NCI-H2029 treated with DMSO at 0.1 percent for 48 hours (cell line): ENCODE measurements at regions not wholly inside any gene's neighbourhood (a gene's known extent, or its start where the extent isn't known, plus 50 kb on each side); places are given as distances from the start of the nearest gene placed in this dataset.
"Not testable (repeated sequence)": the region's sequence is repeated elsewhere in the genome, so short reads cannot be mapped to it uniquely, and the experiment has no call there.

Experiments used
- DNase-seq: peaks from one replicate; lab custom pipeline; 2025; lab: John Stamatoyannopoulos, UW

DNA sequence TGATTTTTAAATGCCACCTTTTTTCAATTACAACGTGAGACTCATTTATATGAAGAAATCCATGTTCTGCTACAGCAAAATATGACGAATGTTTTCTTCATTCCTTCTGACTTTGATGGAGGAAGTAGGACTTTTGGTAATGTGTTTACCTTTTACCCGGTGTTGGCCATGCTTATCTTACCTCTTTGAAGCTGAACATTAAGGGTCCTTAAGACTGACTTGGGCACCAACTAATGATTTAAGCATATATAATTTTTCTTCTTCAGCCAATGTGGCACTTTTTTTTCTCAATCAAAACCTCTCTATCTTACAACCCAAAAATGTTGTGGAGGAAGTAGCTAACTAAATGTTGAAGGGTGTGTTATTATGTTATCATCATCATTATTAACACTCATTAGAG, 337.5 kb downstream of the EPHA7 start:
- DNase-seq: no peak

DNA sequence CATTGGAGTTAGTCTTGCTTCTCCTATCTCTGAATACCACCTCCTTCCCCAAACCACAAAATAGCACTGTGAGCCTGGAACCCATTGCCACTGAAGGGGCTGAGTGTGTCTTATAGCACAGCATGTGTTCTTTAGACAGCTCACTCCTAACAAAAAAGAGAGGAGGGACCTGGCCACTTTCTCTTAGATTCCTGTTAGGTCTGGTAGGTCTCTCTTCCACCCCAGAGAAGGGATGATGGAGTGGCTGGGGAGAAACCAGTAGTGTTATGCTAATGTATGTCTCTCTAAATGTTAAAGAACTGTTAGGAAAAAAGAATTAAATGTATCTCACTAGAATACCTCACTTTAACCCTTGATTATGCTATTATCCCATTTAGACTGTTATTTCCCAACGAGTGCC, 340.3 kb downstream of the EPHA7 start:
- no peak for DNase-seq

DNA sequence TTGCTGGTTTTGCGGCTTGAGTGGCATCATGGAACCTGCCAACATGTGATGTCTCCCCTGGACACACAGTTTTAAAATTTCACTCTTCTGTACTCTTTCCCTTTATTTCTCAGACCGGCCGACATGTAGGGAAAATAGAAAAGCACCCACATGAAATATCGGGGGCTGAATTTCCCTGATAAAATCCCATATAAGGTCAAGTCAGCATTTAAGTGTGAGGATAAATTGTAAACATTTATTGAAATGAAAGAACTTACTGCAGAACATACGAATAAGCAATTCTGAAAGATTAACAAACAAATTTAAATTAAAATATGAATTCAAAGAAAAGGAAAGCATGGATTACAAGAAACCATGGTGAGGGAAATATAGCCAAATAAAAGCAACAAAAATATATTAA, 345.5 kb downstream of the EPHA7 start:
- no peak for DNase-seq

DNA sequence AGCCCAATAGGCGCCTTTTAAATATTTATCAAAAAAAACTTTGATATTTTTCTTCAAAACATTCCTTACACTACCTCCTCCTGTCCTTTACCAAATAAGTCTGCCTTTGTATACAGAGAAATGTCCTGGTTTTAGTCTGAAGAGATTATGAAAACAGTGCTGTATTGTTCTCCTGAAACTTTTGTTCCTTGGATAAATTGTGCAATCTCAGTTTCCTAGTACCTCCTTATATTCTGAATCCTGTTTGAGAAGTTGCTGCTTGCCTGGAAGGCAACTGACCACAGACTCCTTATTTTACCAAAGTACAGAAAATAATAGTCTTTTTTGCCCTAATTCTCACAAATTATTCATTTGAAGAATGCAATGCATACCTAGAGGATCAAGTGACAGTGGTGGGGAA, 349.5 kb downstream of the EPHA7 start:
- no peak for DNase-seq

DNA sequence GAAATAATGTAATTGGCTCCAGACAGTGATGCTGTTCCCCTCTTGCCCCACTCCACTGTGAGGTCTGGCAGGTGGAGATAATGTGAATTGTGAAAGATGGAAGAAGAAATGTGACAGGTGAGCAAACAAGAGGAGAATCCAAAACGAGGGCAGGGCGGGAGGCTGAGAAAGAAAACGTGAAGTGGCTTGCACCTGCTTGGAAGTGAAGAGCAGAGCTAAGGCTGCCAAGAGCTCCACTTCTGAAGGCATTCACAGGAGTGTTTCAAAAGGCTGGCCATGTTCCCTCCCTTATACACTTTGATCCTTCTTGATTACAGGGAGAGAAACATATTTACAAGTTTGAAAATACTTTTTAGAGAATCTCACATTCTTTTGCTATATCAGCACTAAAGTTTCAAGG, 359.4 kb downstream of the EPHA7 start:
- DNase-seq: peak; percentile 81

DNA sequence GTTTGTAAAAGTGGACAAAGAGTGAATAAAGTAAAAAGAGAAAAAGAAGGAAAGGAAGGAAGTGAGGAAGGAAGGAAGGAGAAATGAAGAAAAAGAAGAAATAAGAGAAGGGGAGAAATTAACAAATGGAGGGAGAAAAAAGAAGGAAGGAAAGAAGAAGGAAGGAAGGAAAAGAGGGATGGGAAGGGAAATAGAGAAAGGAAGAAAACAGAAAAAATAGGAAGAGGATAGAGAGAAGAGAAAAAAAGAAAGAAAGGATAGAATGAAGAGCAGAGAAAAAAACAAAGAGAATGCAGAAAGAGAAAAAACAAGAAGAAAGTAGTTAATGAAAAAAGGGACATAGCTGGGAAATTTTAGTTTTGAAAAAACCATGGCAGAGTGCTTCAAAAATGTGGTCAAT, 361.8 kb downstream of the EPHA7 start:
- DNase-seq: no peak

DNA sequence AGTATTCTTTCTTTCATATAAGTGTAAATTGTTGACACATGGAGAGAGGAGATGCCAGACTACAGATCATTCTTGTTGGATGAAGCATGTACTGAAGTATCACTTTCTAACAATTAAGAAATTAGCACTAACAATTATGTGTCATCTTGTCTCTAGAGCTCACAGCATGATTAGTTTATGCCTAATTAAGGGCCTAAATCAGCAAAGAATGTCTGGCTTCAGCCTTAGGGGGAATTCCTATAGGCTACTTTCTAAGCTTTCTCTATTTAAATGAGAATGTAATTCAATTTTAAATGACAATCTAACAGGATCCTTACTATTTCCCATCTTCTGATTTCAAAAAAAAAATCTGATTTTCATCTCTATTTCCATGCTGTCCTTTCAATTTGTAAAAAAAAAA, 371.0 kb downstream of the EPHA7 start:
- no peak for DNase-seq

DNA sequence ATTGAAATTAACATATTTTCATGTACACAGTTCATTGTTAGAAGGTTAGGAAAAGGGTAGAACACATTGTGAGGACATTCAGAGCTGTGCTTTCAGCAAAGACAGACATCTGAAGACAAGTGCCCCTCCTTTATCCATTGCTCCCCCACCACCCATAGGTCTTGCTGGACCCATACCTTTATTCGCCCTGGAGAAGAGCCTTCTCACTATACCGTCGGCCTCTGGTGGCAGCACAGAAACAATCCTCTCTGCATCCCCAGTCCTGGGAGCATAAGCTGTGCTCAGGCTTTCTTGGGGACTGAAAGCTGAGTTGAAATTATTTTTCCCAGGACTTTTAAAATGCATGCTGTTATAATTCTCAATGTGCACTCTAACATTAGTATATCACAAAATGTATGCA, 372.3 kb downstream of the EPHA7 start:
- DNase-seq: no peak

DNA sequence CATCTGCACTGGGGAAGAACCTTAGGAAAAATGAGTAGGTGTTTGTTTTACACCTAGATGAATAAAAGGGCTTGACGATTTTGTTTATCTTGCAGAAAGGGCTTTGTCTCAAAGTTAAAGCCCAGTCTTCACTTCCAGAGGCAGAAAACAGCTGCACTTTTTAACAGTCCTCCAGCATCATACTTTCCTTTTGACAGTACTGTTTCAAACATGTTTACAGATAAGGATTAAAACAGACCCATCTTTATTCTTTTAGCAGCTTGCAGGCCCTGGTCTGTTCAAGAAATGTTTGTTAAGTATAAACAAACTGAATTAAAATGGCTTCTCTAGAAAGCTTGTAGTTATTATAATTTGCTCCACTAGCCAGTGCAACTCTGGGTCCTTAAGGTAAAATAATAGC, 374.2 kb downstream of the EPHA7 start:
- DNase-seq: no peak

DNA sequence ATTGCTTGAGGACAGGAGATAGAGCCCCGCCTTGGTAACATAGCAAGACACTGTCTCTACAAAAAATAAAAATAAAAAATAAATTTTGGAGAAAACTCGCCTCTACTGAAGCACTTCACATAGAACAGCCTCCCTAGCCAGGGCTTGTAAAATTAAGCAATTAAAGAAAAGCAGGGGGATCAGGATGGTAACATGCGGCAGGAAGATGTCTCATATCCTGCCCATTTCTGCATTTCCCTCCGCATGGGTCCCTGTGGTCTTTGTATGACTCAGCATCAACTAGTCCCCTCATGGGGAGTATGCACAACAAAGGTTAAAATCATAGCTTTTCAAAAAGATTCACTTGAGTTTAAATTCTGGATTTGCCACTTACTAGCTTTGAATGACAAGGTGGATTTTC, 379.0 kb downstream of the EPHA7 start:
- no peak for DNase-seq

DNA sequence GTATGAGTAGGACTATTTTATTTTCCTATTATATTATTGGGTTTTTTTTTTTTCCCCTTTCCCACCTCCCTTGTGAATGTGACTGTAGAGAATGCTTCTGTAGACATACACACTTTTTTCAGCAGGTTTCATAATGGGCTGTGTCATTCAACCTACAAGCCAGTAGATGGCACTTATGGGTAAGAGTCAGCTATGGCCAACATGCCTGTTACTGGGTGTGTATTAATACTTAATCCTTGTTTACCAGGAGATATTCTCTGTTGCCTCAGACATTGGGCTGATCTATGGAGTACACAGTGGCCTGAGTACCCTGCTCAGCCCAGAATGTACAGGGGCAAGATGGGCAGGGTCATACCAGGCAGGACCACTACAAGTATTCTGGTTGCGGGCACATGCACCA, 382.5 kb downstream of the EPHA7 start:
- DNase-seq: no peak

DNA sequence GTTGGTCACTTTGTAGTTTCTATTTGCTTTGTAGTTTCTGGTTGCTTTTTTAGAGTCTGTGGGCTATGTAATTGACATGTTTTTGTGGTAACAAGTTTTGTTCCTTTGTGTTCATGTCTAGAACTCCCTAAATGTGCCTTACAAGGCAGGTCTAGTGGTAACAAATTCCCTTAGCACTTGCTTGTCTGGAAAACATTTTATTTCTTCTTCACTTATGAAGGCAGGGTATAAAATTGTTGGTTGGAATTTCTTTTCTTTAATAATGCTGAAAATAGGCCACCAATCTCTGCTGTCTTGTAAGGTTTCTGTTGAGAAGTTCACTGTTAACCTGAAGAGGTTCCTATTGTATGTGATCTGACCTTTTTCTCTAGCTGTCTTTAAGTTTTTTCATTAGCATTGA, 383.6 kb downstream of the EPHA7 start:
- no peak for DNase-seq

DNA sequence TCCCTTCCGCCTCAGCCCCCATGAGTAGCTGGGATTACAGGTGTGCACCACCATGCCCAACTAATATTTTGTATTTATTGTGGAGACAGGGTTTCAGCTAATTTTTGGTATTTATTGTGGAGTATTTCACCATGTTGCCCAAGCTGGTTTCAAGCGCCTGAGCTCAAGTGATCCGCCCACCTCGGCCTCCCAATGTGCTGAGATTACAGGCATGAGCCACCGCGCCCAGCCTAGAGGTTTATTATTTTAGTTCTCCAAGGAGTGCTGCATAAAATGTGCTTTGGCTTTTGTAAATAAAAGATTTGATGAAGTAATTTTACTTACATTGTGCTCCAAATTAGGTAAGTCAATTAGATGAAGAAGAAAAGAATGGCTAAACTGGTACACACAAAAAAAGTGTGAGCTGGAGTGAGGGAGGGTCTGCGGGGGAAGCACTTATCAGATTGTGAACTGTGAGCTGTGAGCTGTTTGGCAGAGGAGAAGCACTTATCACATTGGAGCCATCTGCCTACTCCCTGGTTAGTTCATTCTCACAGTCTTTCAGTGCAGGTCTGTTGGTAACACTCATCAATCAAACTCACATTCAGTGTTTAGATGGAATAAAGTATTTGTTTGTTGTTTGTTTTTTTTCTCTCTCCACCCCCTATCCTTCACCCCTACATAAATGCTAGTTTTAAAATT, 398.0 kb downstream of the EPHA7 start:
- no peak for DNase-seq

DNA sequence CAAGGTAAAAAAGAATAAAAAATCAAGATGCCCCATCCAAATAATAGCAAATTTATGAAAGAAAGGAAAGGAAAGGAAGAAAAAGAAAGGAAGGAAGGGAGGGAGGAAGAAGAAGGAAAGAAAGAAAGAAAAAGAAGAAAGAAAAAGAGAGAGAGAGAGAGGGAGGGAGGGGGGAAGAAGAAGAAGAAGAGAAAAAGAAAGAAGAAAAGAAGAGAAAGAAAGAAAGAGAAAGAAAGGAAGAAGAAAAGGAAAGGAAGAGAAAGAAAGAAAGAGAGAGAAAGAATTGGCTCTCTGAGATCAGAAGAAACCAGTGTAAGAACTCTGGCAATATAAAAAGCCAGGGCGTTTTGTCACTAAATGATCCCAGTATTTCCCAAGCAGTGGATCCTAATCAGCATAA, 401.7 kb downstream of the EPHA7 start:
- DNase-seq: no peak

DNA sequence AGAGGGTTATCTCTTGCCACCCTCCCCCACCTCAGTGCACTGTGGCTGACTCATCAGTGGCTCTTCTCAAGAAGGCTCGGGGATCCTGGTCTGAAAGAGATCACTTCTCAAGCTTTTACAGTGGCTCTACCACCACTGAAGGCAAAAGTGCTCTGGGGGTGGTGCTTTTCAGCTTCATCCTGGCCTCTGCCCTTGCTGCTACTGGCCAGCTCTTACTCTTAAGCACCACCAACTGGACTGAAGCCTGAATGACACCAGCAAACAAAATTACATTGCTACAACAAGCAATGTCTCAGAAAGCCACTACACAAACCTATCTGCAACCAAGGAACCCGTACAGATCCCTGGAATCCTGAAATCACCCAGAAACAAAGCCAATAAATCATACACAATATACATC, 402.1 kb downstream of the EPHA7 start:
- DNase-seq: no peak

DNA sequence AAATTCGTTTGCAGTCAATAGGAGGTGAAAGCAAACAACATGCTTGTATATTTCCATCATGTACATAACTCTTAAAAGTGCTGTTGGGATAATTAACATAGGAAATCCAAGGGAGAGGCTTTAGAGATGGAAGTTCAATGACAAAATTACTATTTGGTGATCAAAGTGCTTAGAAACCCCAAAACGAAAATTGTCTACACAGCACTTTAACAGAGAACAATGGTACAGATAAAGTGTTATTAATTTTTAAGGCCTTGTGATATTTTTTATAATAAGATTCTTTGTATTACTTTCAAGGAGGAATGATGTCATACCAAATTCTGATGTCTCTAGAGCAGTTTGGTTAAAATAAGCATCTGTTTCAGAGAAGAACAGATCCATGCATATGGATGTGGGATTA, 406.3 kb downstream of the EPHA7 start:
- no peak for DNase-seq

DNA sequence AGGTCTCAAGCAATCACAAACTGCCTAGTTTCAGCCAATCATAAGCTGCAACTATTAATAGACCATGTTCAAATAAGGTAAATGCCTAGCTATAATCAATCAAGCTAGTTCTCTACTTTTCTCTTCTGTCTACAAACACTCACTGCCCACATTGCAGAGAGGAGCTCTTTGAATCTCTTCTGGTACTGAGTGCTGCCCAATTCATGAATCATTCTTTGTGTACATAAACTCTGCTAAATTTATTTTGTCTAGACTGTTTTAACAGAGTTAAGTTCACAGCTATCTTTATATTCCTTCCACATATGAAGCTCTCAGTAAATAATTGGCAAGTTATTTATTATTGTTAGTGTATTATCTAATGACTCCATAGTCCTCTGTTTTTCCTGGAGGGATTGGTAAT, 411.0 kb downstream of the EPHA7 start:
- DNase-seq: no peak

DNA sequence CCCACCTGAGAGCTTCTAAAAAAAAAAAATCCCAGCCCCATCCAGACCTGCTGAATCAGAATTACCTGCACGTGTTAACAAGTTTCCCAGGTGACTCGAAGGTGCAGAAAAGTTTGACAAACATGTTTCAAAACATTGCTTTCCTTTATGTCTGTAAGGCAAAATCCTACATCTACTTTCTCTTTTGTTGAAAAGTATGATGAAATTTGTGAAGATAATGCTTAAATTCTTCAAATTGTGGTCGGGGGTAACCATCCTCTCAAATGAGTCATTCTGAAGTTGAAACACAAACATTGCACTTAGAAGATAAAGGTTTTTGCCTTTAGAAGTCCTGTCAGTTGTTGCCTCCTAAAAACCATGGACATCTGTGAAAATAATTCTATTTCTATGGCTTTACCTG, 429.7 kb downstream of the EPHA7 start:
- DNase-seq: no peak

DNA sequence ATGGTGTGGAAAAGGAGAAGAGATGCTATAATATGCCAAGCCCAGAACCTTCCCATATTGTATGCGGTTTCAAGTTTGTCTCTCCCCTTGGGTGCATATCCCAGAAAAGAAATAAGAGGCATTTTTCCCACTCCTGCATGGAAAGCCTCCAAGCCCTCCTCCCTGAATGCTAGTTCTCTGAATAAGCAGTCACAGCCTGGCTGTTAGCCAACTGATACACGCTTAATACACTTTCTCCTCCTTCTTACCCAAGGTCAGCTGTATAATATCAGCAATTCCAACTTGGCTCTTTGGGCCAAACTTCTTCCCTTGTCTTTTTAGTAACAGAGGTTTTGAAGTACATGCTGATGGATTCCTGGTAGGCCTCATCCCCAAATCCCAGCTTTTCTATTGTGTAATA, 440.1 kb downstream of the EPHA7 start:
- DNase-seq: no peak

DNA sequence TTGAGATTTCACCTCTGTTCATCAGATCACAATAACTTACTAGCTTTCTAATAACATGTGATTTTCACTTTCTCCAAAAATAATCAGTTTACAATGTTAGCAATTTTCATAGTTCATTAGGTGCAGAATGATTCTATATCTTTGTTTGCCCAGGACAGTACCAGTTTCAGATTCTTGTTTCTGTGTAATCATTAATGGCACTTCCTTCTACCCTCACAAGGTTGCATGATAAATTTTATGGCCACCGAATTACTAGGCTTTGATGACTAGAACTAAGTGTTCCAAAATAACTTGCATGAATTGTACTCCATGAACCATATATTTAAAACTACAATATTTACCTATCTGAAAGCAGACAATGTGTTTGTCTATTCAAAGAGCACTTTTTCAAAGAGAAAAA, 442.3 kb downstream of the EPHA7 start:
- no peak for DNase-seq

DNA sequence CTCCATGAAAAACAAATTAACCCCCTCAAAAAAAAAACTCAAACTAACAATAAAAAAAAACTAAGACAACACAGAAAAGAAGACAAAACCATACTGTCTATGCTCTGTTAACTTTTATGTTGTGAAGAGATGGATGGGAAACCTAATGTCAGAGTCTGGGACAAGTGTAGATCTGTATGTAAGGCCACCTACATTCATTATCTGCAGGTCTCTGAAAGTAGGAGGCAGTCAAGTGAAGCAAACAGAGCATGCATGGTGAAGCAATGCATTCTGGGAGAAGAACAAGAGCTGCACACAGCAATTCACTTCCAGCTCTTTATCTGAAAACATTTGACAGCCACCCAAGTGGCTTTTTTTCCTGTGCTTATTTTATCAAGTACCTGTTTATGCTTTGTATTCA, 452.0 kb downstream of the EPHA7 start:
- no peak for DNase-seq

DNA sequence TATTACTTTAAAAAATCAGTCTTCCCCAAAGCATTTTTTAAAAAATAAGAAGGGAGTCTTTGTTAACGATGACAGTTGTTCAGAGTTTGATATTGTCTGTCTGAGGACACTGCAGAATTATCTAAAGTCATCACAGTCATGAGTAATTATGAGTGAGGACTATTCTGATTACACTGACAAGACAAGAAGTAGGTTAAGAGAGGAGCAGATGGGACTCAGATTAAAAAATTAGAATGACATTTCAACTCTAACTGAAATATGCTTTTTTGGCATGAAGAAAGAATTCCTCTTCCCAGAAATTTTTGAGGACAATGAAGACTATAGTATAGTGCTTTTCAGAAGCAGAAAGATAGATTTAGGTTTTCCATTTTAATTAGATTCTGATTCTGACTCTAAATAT, 456.5 kb downstream of the EPHA7 start:
- DNase-seq: no peak

DNA sequence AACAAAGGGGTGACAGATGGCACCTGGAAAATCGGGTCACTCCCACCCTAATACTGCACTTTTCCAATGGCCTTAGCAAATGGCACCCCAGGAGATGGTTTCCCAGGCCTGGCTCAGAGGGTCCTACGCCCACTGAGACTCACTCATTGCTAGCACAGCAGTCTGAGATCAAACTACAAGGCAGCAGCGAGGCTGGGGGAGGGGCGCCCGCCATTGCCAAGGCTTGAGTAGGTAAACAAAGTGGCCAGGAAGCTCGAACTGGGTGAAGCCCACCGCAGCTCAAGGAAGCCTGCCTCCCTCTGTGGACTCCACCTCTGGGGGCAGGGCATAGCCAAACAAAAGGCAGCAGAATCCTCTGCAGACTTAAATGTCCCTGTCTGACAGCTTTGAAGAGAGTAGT, 467.2 kb downstream of the EPHA7 start:
- not testable (repeated sequence) for DNase-seq

DNA sequence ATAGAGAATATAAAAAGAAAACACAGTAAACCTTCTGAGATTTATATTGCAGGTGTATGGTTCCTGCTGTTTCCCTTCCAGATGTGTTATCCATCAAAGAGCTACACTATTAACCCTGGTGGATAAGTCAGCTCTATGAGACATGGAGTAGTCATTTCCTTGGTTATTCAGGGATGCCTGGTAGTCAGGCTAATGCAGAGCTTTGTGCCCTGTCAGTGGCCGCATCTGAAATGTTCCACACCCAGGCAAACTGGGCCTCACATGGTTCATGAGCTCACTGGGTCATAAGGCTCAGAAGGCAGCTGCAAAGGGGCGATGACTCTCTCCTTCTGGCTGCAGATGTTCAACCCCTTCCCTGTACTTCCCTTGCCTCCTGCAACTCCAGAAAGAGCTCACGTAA, 473.6 kb downstream of the EPHA7 start:
- no peak for DNase-seq

DNA sequence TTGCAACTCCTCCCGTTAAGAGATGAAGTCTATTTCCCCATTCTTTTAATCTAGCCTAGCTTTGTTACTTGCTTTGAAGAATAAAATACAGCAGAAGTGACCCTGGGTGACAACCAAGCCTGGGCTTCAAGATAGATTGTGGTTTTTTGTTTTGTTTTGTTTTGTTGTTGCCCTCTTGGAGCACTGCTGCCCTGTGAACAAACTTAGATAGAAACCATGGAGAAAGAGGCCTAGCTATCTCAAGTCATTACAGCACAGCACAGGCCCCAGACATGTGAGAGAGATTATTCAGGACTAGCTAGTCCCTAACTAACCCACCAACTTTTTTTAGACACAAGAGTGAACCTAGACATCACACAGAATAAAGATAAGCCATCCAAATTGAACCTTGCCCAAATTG, 475.2 kb downstream of the EPHA7 start:
- no peak for DNase-seq
